DMS153 treated with DMSO at 0.1 percent for 48 hours (cell line): ENCODE measurements at regions not wholly inside any gene's neighbourhood (a gene's known extent, or its start where the extent isn't known, plus 50 kb on each side); places are given as distances from the start of the nearest gene placed in this dataset.
"Not testable (repeated sequence)": the region's sequence is repeated elsewhere in the genome, so short reads cannot be mapped to it uniquely, and the experiment has no call there.

Source experiments
- DNase-seq: peaks from one replicate; lab custom pipeline; 2025; ENCODE audit not compliant: unreplicated experiment; lab: John Stamatoyannopoulos, UW

- no peak for DNase-seq
Observed at GRCh38 chr2:11950896-11951295, 204.5 kb downstream of the LPIN1 start.

- DNase-seq = not testable (repeated sequence)
Observed at GRCh38 chr2:11951492-11951891, 205.1 kb downstream of the LPIN1 start.

GRCh38 chr2:11953258-11953657, 206.8 kb downstream of the LPIN1 start:
- no peak for DNase-seq

- no peak for DNase-seq
Observed at GRCh38 chr2:11955314-11955713, 208.9 kb downstream of the LPIN1 start.

- no peak for DNase-seq
Observed at GRCh38 chr2:11955884-11956291, 209.5 kb downstream of the LPIN1 start.

GRCh38 chr2:11962707-11963328, 216.4 kb downstream of the LPIN1 start:
- DNase-seq = no peak

GRCh38 chr2:11963966-11964365, 217.5 kb downstream of the LPIN1 start:
- peak; percentile 23 for DNase-seq

- DNase-seq = no peak
Observed at GRCh38 chr2:11967946-11968465, 221.6 kb downstream of the LPIN1 start.

- DNase-seq = no peak
Observed at GRCh38 chr2:11968521-11968920, 222.1 kb downstream of the LPIN1 start.

- no peak for DNase-seq
Observed at GRCh38 chr2:11969774-11970173, 223.3 kb downstream of the LPIN1 start.

GRCh38 chr2:11974573-11974972, 228.1 kb downstream of the LPIN1 start:
- DNase-seq = no peak

- no peak for DNase-seq
Observed at GRCh38 chr2:11975373-11975772, 228.9 kb downstream of the LPIN1 start.

- DNase-seq = no peak
Observed at GRCh38 chr2:11976073-11976472, 229.6 kb downstream of the LPIN1 start.

- DNase-seq = no peak
Observed at GRCh38 chr2:11977766-11978524, 231.5 kb downstream of the LPIN1 start.

- no peak for DNase-seq
Observed at GRCh38 chr2:11980809-11981208, 234.4 kb downstream of the LPIN1 start.

GRCh38 chr2:11983401-11983800, 237.0 kb downstream of the LPIN1 start:
- no peak for DNase-seq

- DNase-seq = no peak
Observed at GRCh38 chr2:11983870-11984269, 237.4 kb downstream of the LPIN1 start.

GRCh38 chr2:11984316-11985158, 238.1 kb downstream of the LPIN1 start:
- no peak for DNase-seq

GRCh38 chr2:11985817-11986566, 239.6 kb downstream of the LPIN1 start:
- no peak for DNase-seq

GRCh38 chr2:11987151-11987550, 240.7 kb downstream of the LPIN1 start:
- no peak for DNase-seq
